RKO (cell line): ENCODE measurements at regions not wholly inside any gene's neighbourhood (a gene's known extent, or its start where the extent isn't known, plus 50 kb on each side); places are given as distances from the start of the nearest gene placed in this dataset.
"Not testable (repeated sequence)": the region's sequence is repeated elsewhere in the genome, so short reads cannot be mapped to it uniquely, and the experiment has no call there.

ENCODE experiments used
- DNase-seq: peaks from one replicate; pipeline ENCODE4 v3.0.0-alpha.2; 2016; ENCODE audit warnings: low spot score

DNA sequence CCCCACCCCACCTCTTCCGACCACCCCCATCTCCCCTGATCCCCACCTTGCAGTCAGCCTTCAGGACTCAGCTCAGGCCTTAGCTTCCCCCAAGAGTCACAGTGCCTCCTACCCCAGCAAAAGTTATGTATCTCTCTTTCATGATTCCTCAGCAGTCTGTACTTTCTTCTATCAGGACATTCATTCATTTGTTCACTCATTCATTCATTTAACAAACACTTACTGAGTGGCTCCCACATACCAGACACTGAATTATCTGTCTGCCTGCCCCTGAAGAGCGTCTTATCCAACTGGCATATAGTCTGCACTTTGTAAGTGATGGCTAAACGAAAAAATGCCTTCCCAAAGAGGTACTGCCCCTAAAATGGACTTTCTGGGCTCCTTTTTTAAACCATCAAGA is 114.4 kb upstream of the SLC35F3 start:
- DNase-seq, result no peak

DNA sequence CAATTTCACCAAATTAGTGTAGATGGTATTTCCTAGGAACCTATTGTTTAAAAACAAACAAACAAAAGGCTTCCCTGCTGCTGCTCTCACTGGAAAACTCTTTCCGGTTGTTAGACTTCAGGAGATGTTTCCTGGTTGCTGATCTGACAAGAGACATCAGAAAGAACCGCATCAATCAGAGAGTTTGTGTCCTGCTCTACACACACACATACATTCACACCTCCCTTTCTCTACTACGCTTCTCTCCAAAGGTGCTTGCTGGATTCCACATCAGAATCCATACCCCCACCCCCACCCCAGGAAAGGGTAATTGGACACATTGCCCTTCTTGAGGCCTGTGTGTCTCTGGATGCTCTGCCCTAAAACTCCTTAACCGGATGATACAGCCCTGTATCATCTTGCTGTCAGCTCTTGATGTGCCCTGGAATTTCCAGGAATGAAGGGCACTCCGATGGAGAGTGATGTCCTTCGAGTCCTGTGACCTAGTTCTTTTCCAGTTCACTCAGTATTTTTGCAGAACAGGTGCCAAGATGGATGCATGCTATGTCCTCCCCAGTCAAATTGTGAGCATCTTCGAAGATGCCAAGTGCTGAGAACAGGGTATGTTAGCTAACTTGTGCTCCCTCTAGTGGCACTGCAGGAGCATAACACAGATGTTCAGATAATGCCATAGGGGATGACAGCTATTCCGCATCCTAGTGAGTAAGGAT is 113.7 kb upstream of the SLC35F3 start:
- peak; percentile 83 for DNase-seq

DNA sequence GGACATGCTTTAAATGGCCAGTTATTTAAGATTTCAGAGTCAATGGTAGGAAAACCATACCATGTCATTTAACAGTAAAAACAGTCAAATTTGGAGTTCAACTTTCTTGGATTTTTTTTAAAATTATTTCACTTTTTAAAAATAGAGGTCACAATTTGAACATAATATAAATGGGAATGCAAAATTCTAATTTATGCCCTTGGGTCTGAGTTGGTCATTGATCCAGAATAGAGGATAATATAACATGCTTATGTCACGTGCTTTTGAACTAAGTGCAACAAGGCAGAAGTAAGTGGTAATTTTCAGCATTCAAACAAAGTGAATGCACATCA is 113.1 kb upstream of the SLC35F3 start:
- DNase-seq, result no peak

DNA sequence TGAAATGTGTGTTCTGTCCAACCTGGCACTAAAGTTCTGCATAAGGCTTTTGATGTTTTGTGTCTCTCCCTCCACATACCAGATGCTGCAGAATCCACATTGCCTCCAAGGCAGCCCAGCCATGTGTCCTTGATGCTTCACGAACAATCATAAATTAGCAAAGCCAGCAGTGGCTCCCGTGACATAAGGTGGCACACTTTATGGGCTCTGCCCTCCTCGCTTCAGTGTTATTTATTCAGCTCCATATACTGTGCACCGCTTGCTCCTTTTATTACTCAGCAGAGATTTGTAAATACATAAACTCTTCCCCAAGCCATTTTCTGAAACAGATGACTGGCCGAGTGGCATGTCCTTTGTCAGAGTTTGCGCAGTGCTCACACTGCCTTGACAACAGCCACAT is 112.8 kb upstream of the SLC35F3 start:
- DNase-seq, result no peak

DNA sequence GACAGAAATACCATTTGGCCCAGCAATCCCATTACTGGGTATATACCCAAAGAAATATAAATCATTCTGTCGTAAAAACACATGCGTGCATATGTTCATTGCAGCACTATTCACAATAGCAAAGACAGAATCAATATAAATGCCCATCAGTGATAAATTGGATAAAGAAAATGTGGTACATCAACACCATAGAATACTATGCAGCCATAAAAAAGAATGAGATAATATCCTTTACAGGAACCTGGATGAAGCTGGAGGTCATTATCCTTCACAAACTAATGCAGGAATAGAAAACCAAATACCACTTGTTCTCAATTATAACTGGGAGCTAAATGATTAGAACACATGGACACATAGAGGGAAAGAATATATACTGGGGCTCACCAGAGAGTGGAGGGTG is 109.6 kb upstream of the SLC35F3 start:
- DNase-seq, result no peak

DNA sequence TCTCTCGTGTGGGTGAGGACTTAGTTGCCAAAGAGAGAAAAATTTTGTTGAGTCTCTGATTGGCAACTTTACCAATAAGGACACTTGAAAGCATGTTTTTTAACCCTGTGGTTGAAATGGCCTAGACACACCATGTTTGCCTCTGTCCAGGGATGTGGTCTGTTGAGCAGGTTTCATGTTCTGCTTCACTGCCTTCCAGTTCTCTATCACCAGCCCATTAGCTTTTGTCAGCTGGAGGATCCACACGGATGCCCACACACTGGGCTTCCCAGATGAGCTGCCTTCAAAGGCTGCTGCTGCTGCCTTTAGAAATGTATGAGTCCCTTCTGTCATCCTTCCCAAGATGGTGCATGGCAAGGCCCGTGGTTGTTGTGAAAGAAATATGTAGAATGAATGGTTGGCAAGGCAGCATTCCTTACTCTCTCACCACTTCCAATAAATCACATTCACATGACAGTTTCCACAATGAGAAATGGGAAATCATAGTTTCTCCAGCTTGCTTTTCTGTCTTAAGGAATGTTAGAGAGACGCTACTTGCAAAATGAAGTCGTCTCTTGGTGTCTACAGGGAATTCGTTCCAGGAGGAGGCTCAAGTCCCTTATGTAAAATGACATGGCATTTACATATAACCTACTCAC is 108.2 kb upstream of the SLC35F3 start:
- no peak for DNase-seq

DNA sequence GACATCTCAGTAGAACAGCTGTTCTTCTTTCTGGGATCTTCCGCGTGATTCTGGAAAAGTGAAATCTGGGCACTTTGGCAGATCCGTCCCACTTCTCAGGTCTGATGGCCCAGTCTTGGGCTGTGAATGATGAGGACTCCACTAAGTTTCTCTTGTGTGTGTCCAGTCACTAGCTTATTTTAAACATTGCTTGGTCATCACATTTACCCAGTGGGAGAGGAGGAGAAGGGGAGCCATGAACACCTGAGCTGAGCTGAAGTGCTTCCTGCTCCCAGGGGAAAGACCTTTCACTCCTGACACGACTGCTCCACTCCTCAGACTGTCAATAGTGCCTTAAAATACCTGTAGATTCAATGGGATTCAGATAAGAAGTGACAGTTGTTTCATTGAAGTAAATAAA is 101.9 kb upstream of the SLC35F3 start:
- DNase-seq, result no peak

DNA sequence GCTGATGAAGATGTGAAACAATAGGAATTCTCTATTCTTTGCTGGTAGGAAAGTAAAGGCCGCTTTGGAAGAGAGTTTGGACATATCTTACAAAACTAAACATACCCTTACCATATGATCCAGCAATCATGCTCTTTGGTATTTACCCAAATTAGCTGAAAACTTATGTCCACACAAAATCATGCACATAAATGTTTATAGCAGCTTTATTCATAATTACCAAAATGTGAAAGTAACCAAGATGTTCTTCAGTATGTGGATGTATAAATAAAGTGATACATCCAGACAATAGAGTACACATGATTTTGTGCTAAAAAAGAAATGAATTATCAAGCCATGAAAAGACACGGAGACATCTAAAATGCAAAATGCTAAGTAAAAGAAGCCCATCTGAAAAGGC is 98.7 kb upstream of the SLC35F3 start:
- DNase-seq, result no peak

DNA sequence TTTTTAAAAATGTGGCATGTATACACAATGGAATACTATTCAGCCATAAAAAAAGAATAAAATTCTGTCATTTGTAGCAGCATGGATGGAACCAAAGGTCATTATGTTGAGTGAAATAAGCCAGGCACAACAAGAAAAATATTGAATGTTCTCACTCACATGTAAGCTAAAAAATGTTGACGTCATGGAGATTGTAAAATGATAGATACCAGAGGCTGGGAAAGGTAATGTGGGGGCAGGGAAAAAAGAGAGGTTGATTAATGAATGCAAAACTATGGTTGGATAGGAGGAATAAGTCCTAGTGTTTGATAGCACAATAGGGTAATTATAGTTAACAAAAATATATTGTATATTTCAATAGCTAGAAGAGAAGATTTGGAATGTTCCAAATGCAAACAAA is 89.1 kb upstream of the SLC35F3 start:
- DNase-seq, result no peak

DNA sequence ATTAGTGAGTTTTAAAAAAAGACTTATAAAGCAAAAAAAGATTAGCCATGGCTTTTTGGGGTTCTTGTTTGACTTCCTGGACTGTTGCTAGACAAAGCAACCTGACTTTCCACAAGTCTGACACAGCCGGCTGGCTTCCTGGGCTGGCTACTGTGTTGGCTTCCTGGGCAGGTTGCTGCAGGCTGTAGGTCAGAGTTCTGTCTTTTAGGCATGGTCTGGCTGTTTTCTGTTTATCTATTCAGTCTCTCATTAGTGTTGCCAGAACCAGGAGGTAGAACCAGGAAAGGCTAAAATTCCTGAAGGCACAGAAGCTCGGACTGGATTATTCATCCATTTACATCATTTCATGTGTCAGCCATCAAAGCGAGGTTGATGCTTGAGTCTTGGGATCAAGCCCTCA is 88.6 kb upstream of the SLC35F3 start:
- no peak for DNase-seq

DNA sequence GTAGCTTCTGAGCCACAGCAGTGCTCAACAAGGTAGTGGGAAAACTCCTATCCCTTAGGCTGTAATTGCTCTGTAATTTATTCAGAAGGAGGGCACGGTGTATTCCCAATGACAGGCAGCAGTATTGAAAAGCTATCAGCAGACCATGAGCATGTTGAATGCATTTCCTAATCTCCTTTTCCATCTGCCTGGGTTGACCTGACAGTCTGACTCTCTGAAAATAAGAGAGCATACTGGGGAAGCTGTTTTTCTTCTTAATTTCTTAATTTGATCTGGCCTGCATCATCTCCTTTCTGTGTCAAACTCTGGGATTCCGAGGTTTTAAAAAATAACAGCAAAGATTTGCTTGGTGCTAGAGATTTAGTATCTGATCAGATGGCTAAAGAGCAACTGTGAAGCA is 88.1 kb upstream of the SLC35F3 start:
- DNase-seq, result no peak

DNA sequence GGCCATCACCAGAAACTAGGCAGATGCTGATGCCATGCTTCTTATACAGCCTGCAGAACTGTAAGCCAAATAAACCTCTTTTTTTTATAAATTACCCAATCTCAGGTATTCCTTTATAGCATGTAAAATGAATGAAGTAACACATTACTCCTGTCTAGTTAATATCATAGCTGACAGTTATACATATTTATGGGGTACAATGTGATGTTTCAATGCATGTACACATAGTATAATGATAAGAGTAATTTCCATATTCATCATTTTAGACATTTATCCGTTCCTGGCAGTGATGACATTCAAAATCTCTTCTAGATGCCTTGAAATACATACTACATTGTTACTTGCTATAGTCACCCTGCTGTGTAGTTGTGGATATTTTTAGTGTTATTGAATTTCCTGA is 85.4 kb upstream of the SLC35F3 start:
- no peak for DNase-seq

DNA sequence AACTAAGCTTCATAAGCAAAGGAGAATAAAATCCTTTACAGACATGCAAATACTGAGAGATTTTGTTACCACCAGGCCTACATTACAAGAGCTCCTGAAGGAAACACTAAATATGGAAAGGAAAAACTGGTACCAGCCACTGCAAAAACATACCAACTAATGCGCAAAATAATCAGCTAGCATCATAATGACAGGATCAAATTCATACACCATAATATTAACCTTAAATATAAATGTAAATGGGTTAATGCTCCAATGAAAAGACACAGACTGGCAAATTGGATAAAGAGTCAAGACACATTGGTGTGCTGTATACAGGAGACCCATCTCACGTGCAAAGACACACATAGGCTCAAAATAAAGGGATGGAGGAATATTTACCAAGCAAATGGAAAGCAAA is 80.3 kb upstream of the SLC35F3 start:
- not testable (repeated sequence) for DNase-seq

DNA sequence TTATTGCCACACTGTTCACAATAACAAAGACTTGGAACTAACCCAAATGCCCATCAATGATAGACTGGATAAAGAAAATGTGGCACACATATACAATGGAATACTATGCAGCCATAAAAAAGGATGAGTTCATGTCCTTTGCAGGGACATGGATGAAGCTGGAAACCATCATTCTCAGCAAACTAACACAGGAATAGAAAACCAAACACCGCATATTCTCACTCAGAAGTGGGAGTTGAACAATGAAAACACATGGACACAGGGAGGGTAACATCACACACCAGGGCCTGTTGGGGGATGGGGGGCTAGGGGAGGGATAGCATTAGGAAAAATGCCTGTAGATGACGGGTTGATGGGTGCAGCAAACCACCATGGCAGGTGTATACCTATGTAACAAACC is 76.5 kb upstream of the SLC35F3 start:
- DNase-seq, result not testable (repeated sequence)

DNA sequence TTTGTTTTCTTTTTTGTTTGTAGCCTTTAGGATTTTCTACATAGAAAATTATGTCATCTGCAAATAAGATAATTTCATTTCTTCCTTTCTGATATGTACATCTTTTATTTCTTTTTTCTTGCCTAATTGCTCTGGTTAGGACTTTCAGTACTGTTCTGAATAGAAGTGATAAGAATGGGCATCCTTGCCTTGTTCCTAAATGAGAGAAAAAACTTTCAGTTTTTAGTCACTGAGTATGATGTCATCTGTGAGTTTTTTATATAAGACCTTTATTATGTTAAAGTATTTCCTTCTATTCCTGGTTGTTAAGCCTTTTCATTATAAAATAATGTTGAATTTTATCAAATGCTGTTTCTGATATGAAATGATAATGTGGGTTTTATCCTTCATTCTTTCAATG is 76.0 kb upstream of the SLC35F3 start:
- DNase-seq, result no peak

DNA sequence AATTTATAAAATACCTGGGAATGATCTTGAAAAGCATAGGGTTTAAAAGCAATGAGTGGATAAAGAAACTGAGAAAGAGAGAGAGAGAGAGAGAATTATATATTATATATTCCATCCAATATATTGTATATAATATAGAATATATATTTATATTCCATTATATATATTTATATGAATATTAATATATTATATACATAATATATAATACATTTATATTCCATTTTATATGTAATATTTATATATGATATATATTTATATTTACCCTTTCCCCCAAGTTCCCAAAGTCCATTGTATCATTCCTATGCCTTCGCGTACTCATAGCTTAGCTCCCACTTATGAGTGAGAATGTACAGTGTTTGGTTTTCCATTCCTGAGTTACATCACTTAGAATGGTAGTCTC is 69.9 kb upstream of the SLC35F3 start:
- no peak for DNase-seq

DNA sequence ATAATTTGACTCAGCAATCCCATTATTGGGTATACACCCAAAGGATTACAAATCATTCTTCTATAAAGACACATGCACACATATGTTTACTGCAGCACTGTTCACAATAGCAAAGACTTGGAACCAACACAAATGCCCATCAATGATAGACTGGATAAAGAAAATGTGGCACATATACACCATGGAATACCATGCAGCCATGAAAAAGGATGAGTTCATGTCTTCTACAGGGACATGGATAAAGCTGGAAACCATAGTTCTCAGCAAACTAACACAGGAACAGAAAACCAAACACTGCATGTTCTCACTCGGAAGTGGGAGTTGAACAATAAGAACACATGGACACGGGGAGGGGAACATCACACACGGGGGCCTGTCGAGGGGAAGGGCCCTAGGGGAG is 66.3 kb upstream of the SLC35F3 start:
- not testable (repeated sequence) for DNase-seq

DNA sequence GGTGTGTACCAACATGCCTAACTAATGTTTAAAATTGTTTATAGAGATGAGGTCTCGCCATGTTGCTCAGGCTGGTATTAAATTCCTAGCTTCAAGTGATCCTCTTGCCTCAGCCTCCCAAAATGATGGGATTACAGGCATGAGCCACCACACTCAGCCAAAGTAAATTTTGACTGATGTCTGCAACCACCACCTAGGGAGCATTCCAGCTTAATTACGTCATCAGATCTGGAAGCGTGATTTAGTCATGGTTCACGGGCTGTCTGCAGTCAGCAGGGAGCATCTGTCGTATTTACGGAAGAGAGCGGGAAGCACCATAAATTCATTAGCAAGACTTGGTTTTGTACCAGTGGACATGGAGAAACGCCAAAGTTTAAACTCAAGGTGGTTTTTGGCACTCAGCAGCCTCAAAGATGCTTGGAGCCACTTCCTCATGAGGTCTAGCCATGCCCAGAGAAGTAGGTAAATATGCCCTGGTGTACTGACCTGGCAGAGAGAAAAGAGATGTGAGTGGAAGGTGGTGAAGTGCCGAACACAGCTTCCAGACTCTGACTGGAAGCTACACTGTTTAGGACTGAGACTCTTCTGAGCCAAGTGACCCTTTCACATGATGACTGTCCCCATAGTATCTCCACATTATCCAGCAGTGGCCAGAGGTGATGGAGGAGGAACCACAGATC is 60.8 kb upstream of the SLC35F3 start:
- peak; percentile 56 for DNase-seq

DNA sequence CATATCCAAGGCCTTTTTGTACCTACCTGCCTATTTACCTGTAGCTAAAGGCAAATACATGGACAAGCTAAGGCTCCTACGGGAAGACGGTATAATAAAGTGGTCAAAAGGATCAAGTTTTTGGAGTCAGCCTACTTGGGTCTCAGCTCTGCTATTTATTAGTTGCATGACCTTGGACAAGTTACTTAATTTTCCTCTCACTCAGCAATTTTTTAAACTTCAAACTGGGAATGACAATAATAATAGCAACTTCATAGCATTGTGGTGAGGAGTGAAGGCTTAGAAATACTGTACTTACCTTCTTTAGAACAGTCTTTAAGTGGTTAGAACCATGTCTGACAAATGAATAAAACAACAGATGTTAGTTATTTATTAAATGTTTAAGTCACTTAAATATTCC is 60.2 kb upstream of the SLC35F3 start:
- DNase-seq, result no peak

DNA sequence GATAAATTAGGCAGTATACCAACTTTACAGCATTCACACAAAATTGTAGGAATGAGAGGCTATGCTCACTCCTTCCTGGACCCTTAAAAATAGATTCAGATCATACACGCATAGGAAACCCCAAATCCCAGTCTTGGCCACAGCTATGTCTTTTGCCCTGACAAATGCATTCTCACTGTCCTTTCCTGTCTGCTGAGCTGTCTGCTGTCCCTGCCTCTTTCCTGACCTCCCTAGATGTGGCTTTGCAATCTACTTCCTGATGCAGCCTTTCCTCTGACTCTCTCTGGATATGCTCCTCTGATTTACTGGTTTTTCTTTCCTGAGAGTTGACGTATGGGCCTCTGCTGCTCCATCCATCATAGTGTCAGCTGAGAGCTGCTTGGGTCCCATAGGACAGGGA is 59.8 kb upstream of the SLC35F3 start:
- no peak for DNase-seq
